Loucy (cell line): ENCODE measurements at regions not wholly inside any gene's neighbourhood (a gene's known extent, or its start where the extent isn't known, plus 50 kb on each side); places are given as distances from the start of the nearest gene placed in this dataset.

Experiments
- H2AFZ ChIP-seq: fragments of 200-600 bp; sonication (generic); 2 replicates; pipeline ENCODE4 v1.6.0; 2016; ENCODE audit warnings: antibody characterized with exemption, mild to moderate bottlenecking, low read length, moderate library complexity
- H3F3A ChIP-seq: fragments of 200-600 bp; 2 replicates; pipeline ENCODE4 v1.6.0; 2016; ENCODE audit warnings: antibody characterized with exemption, low read depth, mild to moderate bottlenecking
- H3K27me3 ChIP-seq: fragments of 200-600 bp; sonication (generic); 2 replicates; pipeline ENCODE4 v1.6.1; 2014; ENCODE audit warnings: low read length, mild to moderate bottlenecking; ENCODE audit not compliant: insufficient read depth, poor library complexity, severe bottlenecking
- H3K36me3 ChIP-seq: fragments of 200-600 bp; sonication (generic); 2 replicates; pipeline ENCODE4 v1.6.1; 2016; ENCODE audit warnings: low read length; ENCODE audit not compliant: insufficient read depth
- H3K4me1 ChIP-seq: fragments of 200-600 bp; sonication (generic); 2 replicates; pipeline ENCODE4 v1.5.1; 2014; ENCODE audit warnings: low read length, mild to moderate bottlenecking; ENCODE audit not compliant: insufficient read depth, poor library complexity, severe bottlenecking
- H3K4me2 ChIP-seq: fragments of 200-600 bp; sonication (generic); 2 replicates; pipeline ENCODE4 v1.6.0; 2014; ENCODE audit warnings: antibody characterized with exemption, low read length, low read depth, mild to moderate bottlenecking; ENCODE audit not compliant: poor library complexity, severe bottlenecking
- H3K4me3 ChIP-seq: fragments of 200-600 bp; sonication (generic); 2 replicates; pipeline ENCODE4 v1.5.1; 2014; ENCODE audit warnings: low read length, mild to moderate bottlenecking, mixed read lengths; ENCODE audit not compliant: poor library complexity, severe bottlenecking
- H3K79me2 ChIP-seq: fragments of 200-600 bp; sonication (generic); 2 replicates; pipeline ENCODE4 v1.6.1; 2014; ENCODE audit warnings: low read length; ENCODE audit not compliant: insufficient read depth
- H3K9ac ChIP-seq: fragments of 200-600 bp; sonication (generic); 2 replicates; pipeline ENCODE4 v1.6.0; 2014; ENCODE audit warnings: mild to moderate bottlenecking, low read depth, low read length, moderate library complexity; ENCODE audit not compliant: poor library complexity, severe bottlenecking
- H3K9me2 ChIP-seq: fragments of 200-600 bp; sonication (generic); replicated peaks from 2 replicates; pipeline ENCODE4 v1.6.1; 2016; ENCODE audit warnings: low read depth, low read length, mixed read lengths
- H3K9me3 ChIP-seq: fragments of 200-600 bp; sonication (generic); 2 replicates; pipeline ENCODE4 v1.6.1; 2014; ENCODE audit warnings: mild to moderate bottlenecking, antibody characterized with exemption, low read length, low read depth; ENCODE audit not compliant: insufficient read depth
- H4K20me1 ChIP-seq: fragments of 200-600 bp; sonication (generic); 2 replicates; pipeline ENCODE4 v1.6.0; 2014; ENCODE audit warnings: antibody characterized with exemption, low read length, mild to moderate bottlenecking; ENCODE audit not compliant: insufficient read depth, poor library complexity, severe bottlenecking
- CTCF ChIP-seq: fragments of 200-600 bp; sonication (generic); conservative IDR thresholded peaks from 2 replicates; pipeline ENCODE4 v1.5.1; 2014; ENCODE audit warnings: mild to moderate bottlenecking, antibody characterized with exemption, low read length
- EZH2phosphoT487 ChIP-seq: fragments of 200-600 bp; IDR thresholded peaks from 2 replicates; pipeline ENCODE4 v1.6.1; 2018; ENCODE audit warnings: antibody characterized with exemption, mild to moderate bottlenecking, moderate library complexity, borderline replicate concordance

- H3K36me3 ChIP-seq = no peaks in the 10 kb centered on the region
- no peaks in the 10 kb centered on the region for H4K20me1 ChIP-seq
- H3K9ac ChIP-seq = no peak overlapping the region
- no peaks in the 10 kb centered on the region for H3K9me2 ChIP-seq
- H3K27me3 ChIP-seq = no peaks in the 10 kb centered on the region
- no peaks in the 10 kb centered on the region for H3K79me2 ChIP-seq
- H3K4me2 ChIP-seq = no peak overlapping the region
- H3K4me1 ChIP-seq = peaks cover 19% of the 10 kb centered on the region
- TF ChIP-seq EZH2phosphoT487 = no peak
- no peak for TF ChIP-seq CTCF
- no peak overlapping the region for H3K4me3 ChIP-seq
- H3F3A ChIP-seq = no peaks in the 10 kb centered on the region; the same call in 1 of the 2 replicates
- peaks cover 10% of the 10 kb centered on the region; the same call in 1 of the 2 replicates for H3K9me3 ChIP-seq
- H2AFZ ChIP-seq = no peak overlapping the region
Observed at GRCh38 chr17:77730376-77730775, 228.1 kb upstream of the TNRC6C start.

GRCh38 chr17:77733576-77734296 lies 224.8 kb upstream of the TNRC6C start:
- Histone ChIP-seq H3K36me3 (no peaks in the 10 kb centered on the region), H3K27me3 (no peaks in the 10 kb centered on the region), H3K9ac (no peak overlapping the region), H3K4me3 (no peak overlapping the region), H3K9me3 (peaks cover 10% of the 10 kb centered on the region; the same call in 1 of the 2 replicates), H3K9me2 (no peaks in the 10 kb centered on the region), H3K4me1 (peaks cover 6% of the 10 kb centered on the region), H4K20me1 (no peaks in the 10 kb centered on the region), H3K4me2 (no peak overlapping the region), H2AFZ (no peak overlapping the region), H3K79me2 (no peaks in the 10 kb centered on the region), H3F3A (no peaks in the 10 kb centered on the region; the same call in 1 of the 2 replicates)
- no peak for TF ChIP-seq EZH2phosphoT487
- TF ChIP-seq CTCF = no peak

- Histone ChIP-seq H3K27me3 (no peaks in the 10 kb centered on the region), H3F3A (no peaks in the 10 kb centered on the region), H3K9ac (no peak overlapping the region), H3K79me2 (no peaks in the 10 kb centered on the region), H3K36me3 (no peaks in the 10 kb centered on the region), H4K20me1 (no peaks in the 10 kb centered on the region), H3K4me3 (no peak overlapping the region), H3K9me3 (peaks cover 10% of the 10 kb centered on the region; the same call in 1 of the 2 replicates), H3K4me2 (no peak overlapping the region), H3K4me1 (no peaks in the 10 kb centered on the region), H2AFZ (no peak overlapping the region), H3K9me2 (no peaks in the 10 kb centered on the region)
- no peak for TF ChIP-seq EZH2phosphoT487
- TF ChIP-seq CTCF = no peak
Observed at GRCh38 chr17:77734371-77735080, 224.0 kb upstream of the TNRC6C start.
